Neural cell (in vitro differentiated cells): ENCODE measurements at regions not wholly inside any gene's neighbourhood (a gene's known extent, or its start where the extent isn't known, plus 50 kb on each side); places are given as distances from the start of the nearest gene placed in this dataset.

Experiments used
- H2AFZ ChIP-seq: fragments of 200-600, 300-800 bp; sonication (generic), shearing (Covaris generic); 2 replicates; pipeline ENCODE4 v1.6.0; 2014; ENCODE audit warnings: low read depth, mild to moderate bottlenecking, antibody characterized with exemption, low read length, moderate library complexity
- H3F3A ChIP-seq: fragments of 200-600 bp; shearing (Covaris generic); 2 replicates; pipeline ENCODE4 v1.6.1; 2016; ENCODE audit warnings: mild to moderate bottlenecking, moderate library complexity, mixed read lengths, antibody characterized with exemption, low read length; ENCODE audit not compliant: insufficient read depth, poor library complexity, severe bottlenecking
- H3K27ac ChIP-seq: fragments of 200-600, 300-800 bp; sonication (generic), shearing (Covaris generic); 2 replicates; pipeline ENCODE4 v1.5.1; 2014; ENCODE audit warnings: mild to moderate bottlenecking, low read length, moderate library complexity
- H3K27me3 ChIP-seq: fragments of 300-800, 200-600 bp; sonication (generic), shearing (Covaris generic); 2 replicates; pipeline ENCODE4 v1.6.0; 2014; ENCODE audit warnings: mild to moderate bottlenecking, low read depth, low read length, moderate library complexity; ENCODE audit not compliant: insufficient read depth
- H3K36me3 ChIP-seq: fragments of 300-800, 200-600 bp; sonication (generic), shearing (Covaris generic); 2 replicates; pipeline ENCODE4 v1.5.1; 2014; ENCODE audit warnings: mild to moderate bottlenecking, antibody characterized with exemption, low read length, moderate library complexity; ENCODE audit not compliant: insufficient read depth
- H3K4me2 ChIP-seq: fragments of 300-800, 200-600 bp; sonication (generic), shearing (Covaris generic); 2 replicates; pipeline ENCODE4 v1.6.0; 2014; ENCODE audit warnings: mild to moderate bottlenecking, low read length
- H3K4me3 ChIP-seq: fragments of 300-800, 200-600 bp; sonication (generic), shearing (Covaris generic); 2 replicates; pipeline ENCODE4 v1.5.1; 2014; ENCODE audit warnings: mild to moderate bottlenecking, low read length, moderate library complexity
- H3K79me2 ChIP-seq: fragments of 200-600 bp; shearing (Covaris generic); replicated peaks from 2 replicates; pipeline ENCODE4 v1.6.0; 2014; ENCODE audit warnings: mild to moderate bottlenecking, low read length, moderate library complexity; ENCODE audit not compliant: insufficient read depth
- H3K9ac ChIP-seq: fragments of 300-800, 200-600 bp; sonication (generic), shearing (Covaris generic); 2 replicates; pipeline ENCODE4 v1.6.1; 2016; ENCODE audit warnings: mild to moderate bottlenecking, low read length, mixed read lengths
- H3K9me2 ChIP-seq: fragments of 200-600 bp; shearing (Covaris generic); 2 replicates; pipeline ENCODE4 v1.6.1; 2016; ENCODE audit warnings: mild to moderate bottlenecking, low read length, mixed read lengths; ENCODE audit not compliant: insufficient read depth
- H3K9me3 ChIP-seq: fragments of 200-600, 300-800 bp; sonication (generic), shearing (Covaris generic); 2 replicates; pipeline ENCODE4 v1.6.1; 2016; ENCODE audit warnings: mild to moderate bottlenecking, mixed run types, low read length, moderate library complexity, mixed read lengths
- H4K20me1 ChIP-seq: fragments of 200-600 bp; shearing (Covaris generic); 2 replicates; pipeline ENCODE4 v1.6.1; 2016; ENCODE audit warnings: mild to moderate bottlenecking, mixed run types; ENCODE audit not compliant: insufficient read depth
- CTCF ChIP-seq: fragments of 450-650 bp; IDR thresholded peaks from 2 replicates; pipeline ENCODE4 v1.5.1; 2014; ENCODE audit warnings: antibody characterized with exemption, mild to moderate bottlenecking, moderate library complexity; ENCODE audit not compliant: poor library complexity, severe bottlenecking
- EP300 ChIP-seq: fragments of 450-650 bp; conservative IDR thresholded peaks from 2 replicates; pipeline ENCODE4 v1.6.1; 2014; ENCODE audit warnings: antibody characterized with exemption, mild to moderate bottlenecking, moderate library complexity; ENCODE audit not compliant: poor library complexity, severe bottlenecking
- EZH2 ChIP-seq: fragments of 200-600, 300-800 bp; shearing (Covaris generic), sonication (generic); IDR thresholded peaks from 2 replicates; pipeline ENCODE4 v1.6.1; 2014; ENCODE audit warnings: antibody characterized with exemption, low read length, borderline replicate concordance, mild to moderate bottlenecking; ENCODE audit not compliant: insufficient read depth, poor library complexity, severe bottlenecking
- MXI1 ChIP-seq: fragments of 450-650 bp; conservative IDR thresholded peaks from 2 replicates; pipeline ENCODE4 v1.6.1; 2014; ENCODE audit warnings: antibody characterized with exemption, mild to moderate bottlenecking; ENCODE audit not compliant: poor library complexity, severe bottlenecking
- POLR2AphosphoS5 ChIP-seq: IDR thresholded peaks from 2 replicates; pipeline ENCODE4 v1.6.1; 2012
- RAD21 ChIP-seq: fragments of 450-650 bp; conservative IDR thresholded peaks from 2 replicates; pipeline ENCODE4 v1.6.1; 2014; ENCODE audit warnings: antibody characterized with exemption, mild to moderate bottlenecking, moderate library complexity
- REST ChIP-seq: IDR thresholded peaks from 2 replicates; pipeline ENCODE4 v1.6.1; 2012; ENCODE audit warnings: borderline replicate concordance
- SMC3 ChIP-seq: fragments of 450-650 bp; conservative IDR thresholded peaks from 2 replicates; pipeline ENCODE4 v1.6.1; 2014; ENCODE audit warnings: antibody characterized with exemption, mild to moderate bottlenecking, moderate library complexity; ENCODE audit not compliant: poor library complexity
- TAF1 ChIP-seq: IDR thresholded peaks from 2 replicates; pipeline ENCODE4 v1.6.1; 2012; ENCODE audit warnings: low read depth

- Histone ChIP-seq H3K9me3 (no peaks in the 10 kb centered on the region), H3K27me3 (no peaks in the 10 kb centered on the region), H3K36me3 (no peaks in the 10 kb centered on the region), H3K79me2 (no peaks in the 10 kb centered on the region), H3K27ac (no peak overlapping the region), H3F3A (no peaks in the 10 kb centered on the region), H3K9me2 (no peaks in the 10 kb centered on the region), H3K4me2 (no peak overlapping the region), H4K20me1 (no peaks in the 10 kb centered on the region), H2AFZ (no peak overlapping the region), H3K4me3 (no peak overlapping the region), H3K9ac (no peak overlapping the region)
- no peak for TF ChIP-seq REST
- no peak for TF ChIP-seq CTCF
- no peak for TF ChIP-seq SMC3
- TF ChIP-seq TAF1, result no peak
- no peak for TF ChIP-seq MXI1
- no peak for TF ChIP-seq POLR2AphosphoS5
- TF ChIP-seq EZH2, result no peak
- TF ChIP-seq RAD21, result no peak
- TF ChIP-seq EP300, result no peak
Measured at GRCh38 chr2:82491591-82491990, 1967.5 kb downstream of the SUCLG1 start.

- H4K20me1 ChIP-seq, result no peaks in the 10 kb centered on the region
- no peaks in the 10 kb centered on the region for H3K9me3 ChIP-seq
- no peak overlapping the region for H3K9ac ChIP-seq
- H3F3A ChIP-seq, result no peaks in the 10 kb centered on the region
- TF ChIP-seq EP300 (no peak), CTCF (no peak), POLR2AphosphoS5 (no peak), REST (no peak)
- H3K36me3 ChIP-seq, result no peaks in the 10 kb centered on the region
- no peaks in the 10 kb centered on the region for H3K9me2 ChIP-seq
- H3K27ac ChIP-seq, result no peak overlapping the region
- H2AFZ ChIP-seq, result no peak overlapping the region
- no peaks in the 10 kb centered on the region for H3K27me3 ChIP-seq
- H3K79me2 ChIP-seq, result no peaks in the 10 kb centered on the region
- no peak overlapping the region for H3K4me3 ChIP-seq
- no peak overlapping the region for H3K4me2 ChIP-seq
Measured at GRCh38 chr2:82487354-82487753, 1971.7 kb downstream of the SUCLG1 start.
